GM12872 (cell line): ENCODE measurements at regions not wholly inside any gene's neighbourhood (a gene's known extent, or its start where the extent isn't known, plus 50 kb on each side); places are given as distances from the start of the nearest gene placed in this dataset.

Experiments
- CTCF ChIP-seq: IDR thresholded peaks from 3 replicates; pipeline ENCODE4 v1.5.1; 2011; ENCODE audit warnings: low read depth, mild to moderate bottlenecking, low read length, moderate library complexity; ENCODE audit not compliant: insufficient read depth

GRCh38 chr3:153631102-153631501, 469.1 kb downstream of the RAP2B start:
- no peak for TF ChIP-seq CTCF

- no peak for TF ChIP-seq CTCF
These were observed 469.6 kb downstream of the RAP2B start for GRCh38 chr3:153631664-153632063.

GRCh38 chr3:153633407-153633806, 471.4 kb downstream of the RAP2B start:
- TF ChIP-seq CTCF: no peak

DNA sequence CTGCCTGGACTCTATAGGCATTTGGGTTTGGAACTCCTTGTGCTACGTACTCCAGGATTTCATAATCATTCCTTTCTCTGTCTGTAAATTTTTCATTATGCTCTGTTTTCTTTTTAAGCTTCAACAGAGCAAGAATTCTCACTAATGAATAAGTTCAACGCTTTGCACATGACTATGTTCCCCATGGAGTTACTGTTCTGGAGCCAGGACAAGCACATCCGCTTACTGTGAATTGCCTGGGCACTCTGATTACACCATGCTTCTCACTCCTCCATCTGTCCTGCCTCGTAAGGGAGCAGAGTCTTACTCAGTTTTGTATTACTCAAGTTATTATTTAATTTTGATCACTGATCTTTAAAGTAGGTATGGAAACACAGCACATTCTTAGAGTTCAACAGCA, 472.7 kb downstream of the RAP2B start:
- TF ChIP-seq CTCF: no peak

- TF ChIP-seq CTCF: no peak
These were observed 477.6 kb downstream of the RAP2B start for GRCh38 chr3:153639631-153640030.

GRCh38 chr3:153640689-153641665, 479.0 kb downstream of the RAP2B start:
- TF ChIP-seq CTCF: no peak

GRCh38 chr3:153649286-153649839, 471.8 kb upstream of the ARHGEF26 start:
- no peak for TF ChIP-seq CTCF
